ENCODE measurements at regions not wholly inside any gene's neighbourhood (a gene's known extent, or its start where the extent isn't known, plus 50 kb on each side); places are given as distances from the start of the nearest gene placed in this dataset.

- no peak for DNase-seq
- no peaks in the 10 kb centered on the region for H3K9me2 ChIP-seq (replicated peaks; ENCODE audit: insufficient read depth, low read length)
- no peaks in the 10 kb centered on the region for H3K79me2 ChIP-seq (ENCODE audit: low read length)
Observed at GRCh38 chr2:238989484-238989883, 141.6 kb downstream of the TWIST2 start.

GRCh38 chr2:238994432-238994831 lies 146.5 kb downstream of the TWIST2 start:
- no peak overlapping the region for H3K4me2 ChIP-seq (ENCODE audit: low read depth, low read length)
- H3K9ac ChIP-seq (ENCODE audit: low read length), result no peak overlapping the region
- no peak overlapping the region for H2AFZ ChIP-seq (ENCODE audit: low read length)
- H3F3A ChIP-seq (ENCODE audit: insufficient read depth, low read length), result no peaks in the 10 kb centered on the region
- no peaks in the 10 kb centered on the region for H4K20me1 ChIP-seq (ENCODE audit: insufficient read depth, low read length)
- no peaks in the 10 kb centered on the region for H3K4me1 ChIP-seq (ENCODE audit: low read length)
- no peaks in the 10 kb centered on the region for H3K36me3 ChIP-seq (replicated peaks; ENCODE audit: insufficient read depth, low read length)
- no peaks in the 10 kb centered on the region for H3K79me2 ChIP-seq (ENCODE audit: low read length)
- H3K27me3 ChIP-seq (replicated peaks; ENCODE audit: insufficient read depth, low read length), result peaks cover 8% of the 10 kb centered on the region; the same call in 1 of the 2 replicates
- H3K27ac ChIP-seq (ENCODE audit: low read length), result no peak overlapping the region
- no peaks in the 10 kb centered on the region for H3K9me2 ChIP-seq (replicated peaks; ENCODE audit: insufficient read depth, low read length)
- H3K9me3 ChIP-seq (replicated peaks; ENCODE audit: insufficient read depth, low read length), result no peaks in the 10 kb centered on the region
- no peak overlapping the region for H3K4me3 ChIP-seq (ENCODE audit: low read length)
- DNase-seq, result no peak
- no peak for TF ChIP-seq EZH2 (optimal IDR thresholded peaks at IDR 0.05; ENCODE audit: low read depth, low read length)
- TF ChIP-seq EZH2phosphoT487 (IDR thresholded peaks at IDR 0.05; ENCODE audit: low read length), result no peak
- TF ChIP-seq CTCF (IDR thresholded peaks at IDR 0.05; ENCODE audit: low read length), result no peak

More at GRCh38 chr2:238989484-238989883, 141.6 kb downstream of the TWIST2 start:
- Histone ChIP-seq H3K27ac (ENCODE audit: low read length) (no peak overlapping the region), H3K4me2 (ENCODE audit: low read depth, low read length) (no peak overlapping the region), H3K9ac (ENCODE audit: low read length) (no peak overlapping the region), H3K27me3 (replicated peaks; ENCODE audit: insufficient read depth, low read length) (peaks cover 6% of the 10 kb centered on the region), H3K4me1 (ENCODE audit: low read length) (no peaks in the 10 kb centered on the region), H3K36me3 (replicated peaks; ENCODE audit: insufficient read depth, low read length) (no peaks in the 10 kb centered on the region), H3K9me3 (replicated peaks; ENCODE audit: insufficient read depth, low read length) (no peaks in the 10 kb centered on the region), H4K20me1 (ENCODE audit: insufficient read depth, low read length) (no peaks in the 10 kb centered on the region), H3K4me3 (ENCODE audit: low read length) (no peak overlapping the region), H3F3A (ENCODE audit: insufficient read depth, low read length) (no peaks in the 10 kb centered on the region), H2AFZ (ENCODE audit: low read length) (no peak overlapping the region)
- TF ChIP-seq EZH2 (optimal IDR thresholded peaks at IDR 0.05; ENCODE audit: low read depth, low read length), result no peak
- no peak for TF ChIP-seq EZH2phosphoT487 (IDR thresholded peaks at IDR 0.05; ENCODE audit: low read length)
- no peak for TF ChIP-seq CTCF (IDR thresholded peaks at IDR 0.05; ENCODE audit: low read length)

GRCh38 chr2:238994876-238995275 lies 147.0 kb downstream of the TWIST2 start:
- no peaks in the 10 kb centered on the region for H3F3A ChIP-seq (ENCODE audit: insufficient read depth, low read length)
- TF ChIP-seq EZH2phosphoT487 (IDR thresholded peaks at IDR 0.05; ENCODE audit: low read length), result no peak
- TF ChIP-seq EZH2 (optimal IDR thresholded peaks at IDR 0.05; ENCODE audit: low read depth, low read length), result no peak
- no peak for TF ChIP-seq CTCF (IDR thresholded peaks at IDR 0.05; ENCODE audit: low read length)
- H3K9me3 ChIP-seq (replicated peaks; ENCODE audit: insufficient read depth, low read length), result no peaks in the 10 kb centered on the region
- H3K79me2 ChIP-seq (ENCODE audit: low read length), result no peaks in the 10 kb centered on the region
- no peaks in the 10 kb centered on the region for H4K20me1 ChIP-seq (ENCODE audit: insufficient read depth, low read length)
- no peaks in the 10 kb centered on the region for H3K4me1 ChIP-seq (ENCODE audit: low read length)
- no peak overlapping the region for H3K9ac ChIP-seq (ENCODE audit: low read length)
- no peak overlapping the region for H3K27ac ChIP-seq (ENCODE audit: low read length)
- no peak for DNase-seq
- H3K27me3 ChIP-seq (replicated peaks; ENCODE audit: insufficient read depth, low read length), result peaks cover 8% of the 10 kb centered on the region; the same call in 1 of the 2 replicates
- no peak overlapping the region for H3K4me3 ChIP-seq (ENCODE audit: low read length)
- H3K36me3 ChIP-seq (replicated peaks; ENCODE audit: insufficient read depth, low read length), result no peaks in the 10 kb centered on the region
- H3K4me2 ChIP-seq (ENCODE audit: low read depth, low read length), result no peak overlapping the region
- H3K9me2 ChIP-seq (replicated peaks; ENCODE audit: insufficient read depth, low read length), result no peaks in the 10 kb centered on the region
- H2AFZ ChIP-seq (ENCODE audit: low read length), result no peak overlapping the region

All from MM.1S (cell line).